Stimulated activated CD4-positive, alpha-beta T cell treated with anti-CD3 and anti-CD28 coated beads, TNF-alpha, amount 100 ng/mL, for 48 hours (primary cell): ENCODE measurements at regions not wholly inside any gene's neighbourhood (a gene's known extent, or its start where the extent isn't known, plus 50 kb on each side); places are given as distances from the start of the nearest gene placed in this dataset.
"Not testable (repeated sequence)": the region's sequence is repeated elsewhere in the genome, so short reads cannot be mapped to it uniquely, and the experiment has no call there.

Experiments used
- DNase-seq, 3 donors: peaks; one replicate each; pipeline ENCODE4 v3.0.0-alpha.2; 2020; ENCODE audit warnings: low read depth in 3 of 3

DNA sequence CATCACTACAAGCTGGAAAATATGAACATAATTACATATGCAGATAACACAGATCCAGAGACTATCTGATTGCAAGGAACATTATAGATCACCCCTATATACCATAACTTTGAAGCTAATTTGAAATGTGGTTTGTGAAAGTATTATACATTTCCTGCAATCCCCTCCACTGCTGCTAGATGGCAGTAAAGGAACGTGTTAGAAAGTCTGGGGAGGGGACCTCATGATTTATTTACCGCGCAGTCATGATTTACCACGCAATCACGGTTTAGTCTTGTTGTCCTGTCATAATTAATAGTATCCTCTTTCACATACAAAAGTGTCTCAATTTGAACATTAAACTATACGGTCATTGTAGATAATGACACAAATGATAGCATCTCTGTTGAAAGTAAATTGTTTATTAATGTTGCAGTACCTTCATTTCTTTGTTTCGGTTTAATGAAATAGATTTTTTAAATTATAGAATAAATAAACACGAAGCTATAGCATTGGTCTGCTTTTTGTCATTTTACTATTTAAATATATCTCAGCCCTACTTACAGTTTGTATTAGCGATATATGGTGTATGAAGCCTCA, 145.3 kb upstream of the PRSS1 start:
- DNase-seq: peak in 2 of 3 donors; percentile 27

DNA sequence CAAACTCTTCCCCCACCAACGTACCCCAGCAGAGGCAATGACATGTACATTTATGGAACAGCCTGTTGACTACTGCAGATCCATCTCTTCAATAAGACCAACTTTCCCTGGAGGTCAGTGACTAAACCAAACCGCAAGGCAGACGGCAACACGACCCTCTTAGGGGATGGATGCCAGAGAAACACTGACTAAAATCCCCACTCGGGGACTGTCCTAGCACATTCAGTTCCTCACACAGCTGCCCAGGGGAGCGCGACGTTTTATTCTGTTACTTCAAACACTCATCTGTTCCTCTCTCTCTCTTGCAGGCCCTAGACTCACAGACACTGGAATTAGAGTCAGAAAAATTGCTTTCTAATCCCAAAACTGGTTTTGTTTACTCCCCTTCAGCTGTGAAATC, 146.5 kb upstream of the PRSS1 start:
- DNase-seq: no peak

DNA sequence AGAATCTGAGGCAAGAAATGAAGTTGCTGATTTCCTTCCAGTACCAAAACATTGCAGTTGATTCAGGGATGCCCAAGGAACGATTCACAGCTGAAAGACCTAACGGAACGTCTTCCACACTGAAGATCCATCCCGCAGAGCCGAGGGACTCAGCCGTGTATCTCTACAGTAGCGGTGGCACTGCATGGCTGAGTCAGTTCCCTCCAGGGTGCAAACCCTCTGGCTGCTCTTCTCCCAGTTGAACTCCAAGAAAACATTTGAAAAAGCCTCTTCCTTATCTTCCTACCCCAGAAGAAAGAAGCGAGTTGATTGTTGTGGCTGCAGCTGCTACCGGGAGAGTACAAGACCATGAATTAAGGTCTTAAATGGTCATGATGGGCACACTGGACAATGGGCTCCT, 147.1 kb upstream of the PRSS1 start:
- no peak for DNase-seq

DNA sequence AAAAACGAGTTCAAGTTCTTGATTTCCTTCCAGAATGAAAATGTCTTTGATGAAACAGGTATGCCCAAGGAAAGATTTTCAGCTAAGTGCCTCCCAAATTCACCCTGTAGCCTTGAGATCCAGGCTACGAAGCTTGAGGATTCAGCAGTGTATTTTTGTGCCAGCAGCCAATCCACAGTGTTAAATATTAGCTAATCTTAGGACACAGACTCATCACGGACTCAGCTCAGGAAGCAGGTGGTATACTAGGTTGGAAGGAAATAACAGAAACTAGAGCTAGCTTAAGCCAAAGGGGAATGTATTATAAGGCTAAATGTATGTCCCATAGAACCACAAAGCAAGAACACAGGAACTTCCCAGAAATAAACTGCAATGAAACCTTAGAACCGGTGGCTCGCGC, 151.0 kb upstream of the PRSS1 start:
- no peak for DNase-seq

DNA sequence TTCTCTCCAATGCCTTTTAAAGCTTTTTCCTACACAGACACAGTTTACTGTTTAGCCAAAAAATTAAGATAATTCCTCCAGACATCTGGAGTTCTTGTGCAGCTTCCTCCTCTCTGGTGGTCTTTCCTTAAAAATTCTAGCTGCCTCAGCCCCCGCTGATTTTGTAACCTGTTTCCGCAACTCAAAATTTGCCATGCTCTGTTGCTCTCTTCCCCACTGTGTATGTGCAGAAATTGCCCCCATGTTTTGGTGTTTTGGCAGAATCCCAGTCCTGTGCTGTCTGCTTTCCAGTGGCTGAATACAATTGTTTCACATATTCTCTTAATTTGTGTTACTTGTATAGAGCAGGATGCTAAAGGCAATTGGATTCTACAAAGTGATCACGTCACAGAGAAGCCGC, 151.7 kb upstream of the PRSS1 start:
- no peak for DNase-seq

DNA sequence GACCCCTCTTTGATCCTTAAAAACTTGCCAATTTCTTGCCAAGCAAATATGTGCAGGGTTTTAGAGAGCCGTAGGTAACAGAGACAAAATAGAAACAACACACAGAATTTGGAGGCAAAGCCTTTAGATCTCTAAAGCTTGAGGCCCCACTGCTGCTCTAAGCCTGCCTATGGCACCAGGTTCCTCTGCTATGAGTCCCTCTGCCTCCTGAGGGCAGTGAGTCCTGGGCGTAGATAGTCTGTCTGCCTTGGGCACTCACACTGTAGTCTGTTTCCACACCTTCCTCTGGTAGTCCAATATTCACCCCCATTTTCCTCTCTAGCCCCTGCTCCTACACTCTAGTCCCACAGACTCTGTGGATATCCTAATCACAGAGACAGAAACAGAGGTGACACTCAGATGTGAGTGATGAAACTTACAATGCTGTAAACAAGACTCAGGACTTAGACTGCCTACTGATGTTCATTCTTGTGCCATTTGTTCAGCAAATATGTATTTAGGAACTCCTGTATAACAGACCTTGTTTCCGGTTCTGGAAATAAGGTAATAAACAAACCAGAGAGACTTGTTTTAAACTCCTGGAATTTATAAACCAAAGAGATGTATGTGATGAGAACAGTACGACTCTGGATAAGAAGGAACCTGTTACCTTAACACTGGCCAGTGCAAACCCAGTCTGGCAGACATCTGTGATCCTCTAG, 153.3 kb upstream of the PRSS1 start:
- DNase-seq: no peak

DNA sequence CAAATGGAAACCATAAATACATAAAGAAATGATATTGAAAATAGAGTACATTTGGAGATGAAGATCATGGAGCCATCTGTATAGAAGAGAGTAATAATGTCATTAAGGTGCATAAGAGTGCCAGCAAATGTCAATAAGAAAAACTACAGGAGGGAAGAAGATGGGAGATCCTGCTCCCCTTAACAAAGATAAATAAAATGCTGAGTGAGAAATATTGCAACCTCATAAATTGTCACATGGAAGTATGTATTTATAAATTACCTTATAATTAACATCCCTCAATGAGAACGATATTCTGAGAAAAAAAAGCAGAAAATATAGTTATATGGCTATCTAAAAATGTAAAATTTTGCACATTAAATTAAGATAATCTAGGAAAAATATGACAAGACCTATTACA, 155.2 kb upstream of the PRSS1 start:
- no peak for DNase-seq

DNA sequence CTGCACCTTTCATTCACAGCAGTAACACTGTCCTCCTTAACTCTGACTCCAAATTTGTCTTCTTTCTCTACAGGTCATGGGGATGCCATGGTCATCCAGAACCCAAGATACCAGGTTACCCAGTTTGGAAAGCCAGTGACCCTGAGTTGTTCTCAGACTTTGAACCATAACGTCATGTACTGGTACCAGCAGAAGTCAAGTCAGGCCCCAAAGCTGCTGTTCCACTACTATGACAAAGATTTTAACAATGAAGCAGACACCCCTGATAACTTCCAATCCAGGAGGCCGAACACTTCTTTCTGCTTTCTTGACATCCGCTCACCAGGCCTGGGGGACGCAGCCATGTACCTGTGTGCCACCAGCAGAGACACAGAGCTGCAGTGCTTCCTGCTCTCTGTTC, 156.2 kb upstream of the PRSS1 start:
- DNase-seq: no peak

DNA sequence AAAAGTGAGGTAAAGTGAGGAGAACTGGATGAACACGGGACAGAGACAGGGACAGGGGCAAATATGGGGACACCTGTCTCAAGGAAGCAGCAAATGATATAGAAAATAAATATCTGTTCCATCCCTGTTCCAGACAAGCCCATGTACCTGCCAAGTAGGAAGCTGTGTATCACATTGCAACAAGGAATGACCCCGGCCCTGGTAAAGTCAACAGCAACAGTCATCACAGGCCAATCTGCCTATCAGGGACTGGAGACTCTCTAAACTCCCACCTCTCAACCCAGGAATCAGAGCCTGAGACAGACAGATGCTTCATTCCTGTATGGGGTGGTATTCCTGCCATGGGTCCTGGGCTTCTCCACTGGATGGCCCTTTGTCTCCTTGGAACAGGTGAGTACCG, 156.6 kb upstream of the PRSS1 start:
- no peak for DNase-seq

DNA sequence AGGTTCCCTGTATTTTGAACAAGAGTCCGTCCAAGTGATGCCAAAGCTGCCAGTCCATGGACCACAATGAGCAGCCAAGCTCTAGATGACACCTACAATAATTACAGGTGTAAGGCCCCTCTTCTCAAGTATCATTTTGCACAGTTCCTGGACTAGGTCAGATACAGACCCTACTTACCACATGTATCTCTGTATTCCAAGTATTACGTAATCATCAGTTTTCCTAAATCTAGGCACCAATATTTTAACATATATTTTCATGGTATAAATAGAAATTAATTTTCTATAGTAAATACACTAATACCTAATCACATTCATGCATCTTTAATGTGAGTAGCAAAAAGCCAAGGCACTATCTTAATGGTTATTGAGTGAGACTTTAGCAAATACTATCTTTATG, 157.0 kb upstream of the PRSS1 start:
- no peak for DNase-seq

DNA sequence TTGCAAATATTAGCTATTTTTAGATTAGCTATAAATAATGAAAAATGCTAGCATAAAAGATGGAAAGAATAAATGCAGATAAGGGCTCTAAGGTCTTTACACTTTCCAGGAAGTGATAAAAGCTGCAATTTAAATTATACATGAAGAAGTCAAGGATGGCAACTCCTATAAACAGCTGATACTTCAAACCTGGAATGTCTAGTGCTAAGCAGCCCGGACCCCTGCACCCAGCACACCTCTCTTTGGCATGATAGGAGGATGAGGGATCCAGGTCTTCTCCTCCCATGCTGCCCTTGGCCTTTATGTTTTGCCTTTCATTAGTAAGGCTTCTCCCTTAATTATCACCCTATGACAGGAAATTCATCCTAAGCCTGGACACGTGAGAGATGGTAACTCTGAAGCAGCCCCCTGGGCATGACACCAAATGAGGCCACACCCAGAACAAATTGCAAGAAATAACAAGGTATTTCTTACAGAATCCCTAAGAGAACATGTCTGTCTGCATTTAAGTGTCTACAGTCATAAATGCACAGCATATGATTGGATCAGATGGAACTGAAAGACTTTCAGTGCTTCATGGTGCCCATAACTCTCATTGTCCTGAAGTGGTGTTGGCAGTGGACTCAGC, 158.3 kb upstream of the PRSS1 start:
- DNase-seq: no peak

DNA sequence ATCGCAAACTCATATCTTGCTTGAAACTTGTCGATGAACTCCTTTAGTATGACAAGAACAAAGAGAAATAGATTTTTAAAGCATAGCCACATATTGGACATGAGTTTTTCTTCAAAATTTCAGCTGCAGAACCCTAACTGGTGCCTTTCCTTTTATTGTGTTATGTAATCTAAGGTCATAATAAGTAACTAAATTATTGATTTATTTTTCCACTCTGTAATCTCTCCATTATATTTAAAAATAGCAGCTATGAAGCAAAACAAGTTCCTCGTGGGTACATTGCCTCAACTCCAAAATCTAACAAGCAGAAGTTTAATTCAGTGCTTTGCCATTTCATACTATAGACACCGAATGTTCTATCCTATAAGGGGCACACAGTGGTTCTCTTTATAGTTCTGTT, 159.2 kb upstream of the PRSS1 start:
- no peak for DNase-seq

DNA sequence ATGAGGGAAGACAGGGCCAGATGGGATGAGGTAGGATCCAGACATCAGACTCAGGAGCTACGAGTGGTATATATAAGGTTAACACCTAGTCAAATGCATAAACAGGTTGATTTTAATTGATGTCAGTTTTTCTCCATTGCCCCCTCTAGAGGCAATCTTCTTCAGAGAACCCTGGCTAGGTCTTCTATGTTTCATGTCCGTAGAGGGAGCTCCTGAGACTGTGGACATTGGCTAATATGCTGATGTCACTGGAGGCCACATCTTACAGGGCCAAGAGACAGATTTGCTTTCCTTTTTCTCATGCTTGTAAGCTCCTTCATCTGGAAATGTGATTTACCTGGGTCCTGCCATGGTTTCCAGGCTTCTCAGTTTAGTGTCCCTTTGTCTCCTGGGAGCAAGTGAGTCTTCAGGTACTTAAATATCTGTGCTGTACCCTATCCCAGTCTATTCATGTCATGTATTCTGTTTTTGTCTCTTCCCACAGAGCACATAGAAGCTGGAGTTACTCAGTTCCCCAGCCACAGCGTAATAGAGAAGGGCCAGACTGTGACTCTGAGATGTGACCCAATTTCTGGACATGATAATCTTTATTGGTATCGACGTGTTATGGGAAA, 161.6 kb upstream of the PRSS1 start:
- no peak for DNase-seq

DNA sequence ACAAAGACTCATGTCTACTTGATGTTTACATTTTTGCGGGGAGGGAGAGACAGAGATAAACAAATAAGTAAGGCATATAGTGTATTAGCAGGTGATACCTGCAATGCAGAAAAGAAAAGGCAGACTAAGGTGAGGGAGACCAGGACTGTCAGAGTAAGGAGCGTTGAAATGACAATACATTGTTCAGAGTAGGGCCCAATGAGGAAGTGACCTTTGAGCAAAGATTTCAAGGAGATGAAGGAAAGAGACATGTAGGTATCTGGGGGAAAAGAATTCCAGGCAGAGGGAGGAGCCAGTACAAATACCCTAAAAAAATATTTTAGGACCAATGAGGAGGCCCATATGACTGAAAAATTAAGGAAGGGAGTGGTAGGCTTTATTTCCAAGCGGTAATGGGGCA, 162.7 kb upstream of the PRSS1 start:
- no peak for DNase-seq

DNA sequence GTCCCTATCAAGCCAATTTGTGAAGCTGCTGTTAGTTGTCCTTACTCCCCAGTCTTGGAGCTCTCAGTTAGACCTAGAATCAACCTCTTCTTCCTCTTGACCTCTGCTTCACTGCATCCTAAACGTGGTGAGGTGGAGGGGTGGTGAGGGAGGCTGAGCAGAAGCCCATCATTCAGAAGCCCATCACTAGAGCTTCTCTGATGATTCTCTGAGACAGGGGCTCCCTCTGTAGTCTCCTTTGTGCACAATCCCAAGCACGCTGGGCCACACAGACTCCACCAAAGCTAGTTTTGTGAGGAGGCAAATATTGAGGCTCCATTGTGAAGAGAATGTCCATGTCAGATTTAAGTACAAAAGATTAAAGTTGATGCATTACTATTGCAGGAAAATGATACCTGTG, 163.8 kb upstream of the PRSS1 start:
- DNase-seq: no peak

DNA sequence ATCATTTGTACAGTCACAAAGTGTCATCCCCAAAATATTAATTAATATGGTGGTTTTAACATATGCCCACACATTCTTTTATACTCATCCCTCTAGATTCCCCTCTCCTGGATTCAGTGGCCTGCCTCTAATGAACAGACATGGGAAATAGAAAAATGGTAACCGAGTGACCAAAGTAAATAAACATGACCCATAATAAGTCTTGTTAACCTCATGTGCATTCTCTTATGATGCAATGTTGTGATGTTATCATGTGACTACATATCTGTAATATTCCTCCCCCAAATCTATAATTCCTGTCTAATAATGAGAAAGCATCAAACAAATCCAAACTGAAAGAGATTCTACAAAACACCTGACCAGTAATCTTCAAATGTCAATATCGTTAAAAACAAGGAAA, 164.5 kb upstream of the PRSS1 start:
- no peak for DNase-seq

DNA sequence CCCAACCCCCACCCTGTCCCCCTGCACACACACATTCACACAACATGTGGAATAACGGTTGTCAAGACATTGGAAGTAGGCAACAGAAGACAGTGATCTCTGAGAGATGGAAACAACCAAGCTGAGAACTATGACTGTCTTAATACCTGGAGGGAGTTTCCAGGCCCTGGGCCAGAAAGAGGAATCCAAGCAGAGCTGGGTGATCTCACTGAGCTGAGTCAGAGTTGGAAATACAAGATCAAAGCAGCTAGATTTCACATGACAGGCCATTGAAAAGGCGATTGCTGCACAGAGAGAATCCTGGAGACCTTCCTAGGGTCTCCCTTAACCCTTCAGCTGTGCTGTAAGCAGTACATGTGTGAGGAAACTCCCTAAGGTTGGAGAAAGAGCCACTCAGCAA, 165.8 kb upstream of the PRSS1 start:
- DNase-seq: peak in 2 of 3 donors; percentile 15 to 33

DNA sequence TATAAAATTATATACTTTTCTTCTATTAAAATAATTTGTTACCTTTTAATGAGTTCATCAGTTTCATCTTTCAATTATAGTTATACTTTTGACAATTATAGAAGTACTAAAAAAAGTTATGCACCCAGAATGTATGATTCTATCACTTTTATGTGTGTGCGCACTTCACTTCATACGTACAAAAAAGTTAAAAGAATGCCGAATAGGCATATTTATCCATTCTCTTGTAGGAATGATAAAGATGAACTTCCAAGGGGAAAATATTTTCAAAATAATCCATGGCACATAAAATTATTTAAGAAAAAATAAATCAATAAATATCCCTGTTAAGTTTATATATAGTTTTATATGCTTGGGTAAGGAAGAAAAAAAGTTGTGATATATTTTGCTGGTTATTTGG, 166.9 kb upstream of the PRSS1 start:
- DNase-seq: no peak

DNA sequence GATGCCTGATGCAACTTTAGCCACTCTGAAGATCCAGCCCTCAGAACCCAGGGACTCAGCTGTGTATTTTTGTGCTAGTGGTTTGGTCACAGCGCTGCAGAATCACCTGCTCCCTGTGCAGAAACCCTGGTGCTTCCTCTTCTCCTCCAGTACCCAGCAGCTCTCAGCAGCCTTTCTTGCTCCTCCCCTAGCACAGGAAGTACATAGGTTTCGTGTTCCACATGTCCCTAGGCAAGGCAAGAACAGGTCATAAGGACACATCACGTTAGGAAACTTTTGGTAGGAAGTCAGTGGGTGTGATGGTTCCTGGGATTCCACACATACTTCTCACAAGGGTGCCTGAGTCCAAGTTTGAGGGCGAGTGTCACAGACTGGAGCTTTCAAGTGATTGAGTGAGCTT, 167.9 kb upstream of the PRSS1 start:
- DNase-seq: peak in 1 of 3 donors; percentile 16

DNA sequence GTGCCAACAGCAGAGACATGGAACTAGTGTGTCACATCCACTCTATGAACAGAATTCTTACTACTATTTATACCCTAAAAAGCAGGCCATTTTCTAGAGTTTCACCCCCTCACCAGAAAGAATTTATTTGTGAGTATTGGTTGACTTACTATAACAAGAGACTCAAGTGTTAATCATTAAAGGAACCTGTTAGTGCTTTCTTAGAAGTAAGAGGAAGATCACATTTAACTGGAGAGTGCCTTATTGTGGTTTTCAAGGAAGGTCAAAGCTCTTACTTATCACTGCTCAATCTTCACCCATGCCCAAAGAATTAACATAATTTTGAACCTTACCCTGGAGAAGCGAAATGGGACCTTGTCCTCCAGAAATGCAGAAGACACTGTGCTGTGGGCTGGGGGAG, 169.3 kb upstream of the PRSS1 start:
- DNase-seq: no peak

DNA sequence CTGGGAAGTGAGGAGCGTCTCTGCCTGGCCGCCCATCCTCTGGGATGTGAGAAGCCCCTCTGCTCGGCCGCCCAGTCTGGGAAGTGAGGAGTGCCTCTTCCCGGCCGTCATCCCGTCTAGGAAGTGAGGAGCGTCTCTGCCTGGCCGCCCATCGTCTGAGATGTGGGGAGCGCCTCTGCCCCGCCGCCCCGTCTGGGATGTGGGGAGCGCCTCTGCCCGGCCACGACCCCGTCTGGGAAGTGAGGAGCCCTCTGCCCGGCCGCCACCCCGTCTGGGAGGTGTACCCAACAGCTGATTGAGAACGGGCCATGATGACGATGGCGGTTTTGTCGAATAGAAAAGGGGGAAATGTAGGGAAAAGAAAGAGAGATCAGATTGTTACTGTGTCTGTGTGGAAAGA, 173.9 kb upstream of the PRSS1 start:
- not testable (repeated sequence) for DNase-seq

DNA sequence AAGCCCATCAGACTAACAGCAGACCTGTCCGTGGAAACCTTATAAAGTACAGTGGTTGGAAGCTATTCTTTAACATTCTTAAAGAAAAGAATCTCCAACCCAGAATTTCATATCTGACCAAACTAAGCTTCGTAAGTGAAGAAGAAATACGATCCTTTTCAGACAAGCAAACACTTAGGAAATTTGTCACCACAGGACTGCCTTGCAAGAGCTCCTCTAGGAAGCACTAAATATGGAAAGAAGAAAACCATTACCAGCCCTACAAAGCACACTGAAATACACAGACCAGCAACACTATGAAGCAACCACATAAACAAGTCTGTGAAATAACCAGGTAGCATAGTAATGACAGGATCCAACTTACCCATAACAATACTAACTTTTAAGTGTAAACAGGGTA, 177.7 kb upstream of the PRSS1 start:
- no peak for DNase-seq

DNA sequence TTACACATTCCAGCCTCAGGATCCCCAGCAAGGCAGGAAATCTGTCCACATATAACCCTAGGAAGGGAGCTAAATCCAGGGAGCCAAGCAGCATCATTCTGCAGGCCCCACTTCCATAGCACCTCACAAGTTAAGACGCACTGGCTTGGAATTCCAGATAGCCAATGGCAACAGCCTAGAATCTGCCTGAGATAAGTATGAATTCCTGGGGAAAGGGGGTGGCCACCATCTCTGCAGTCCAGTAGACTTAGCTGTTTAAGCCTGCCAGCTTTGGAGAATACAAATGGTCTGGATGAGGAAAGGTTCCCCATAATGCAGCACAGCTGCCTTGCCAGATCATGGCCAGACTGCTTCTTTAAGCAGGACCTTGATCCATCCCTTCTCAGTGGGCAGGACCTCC, 179.4 kb upstream of the PRSS1 start:
- DNase-seq: no peak
